Brain microvascular endothelial cell (primary cell): ENCODE measurements at regions not wholly inside any gene's neighbourhood (a gene's known extent, or its start where the extent isn't known, plus 50 kb on each side); places are given as distances from the start of the nearest gene placed in this dataset.

Experiments
- DNase-seq: peaks from one replicate; pipeline ENCODE4 v3.0.0-alpha.2; 2020
- H3K27ac ChIP-seq: fragments of 250-450 bp; sonication (Bioruptor Pico); 2 replicates; pipeline ENCODE4 v1.5.1; 2020; ENCODE audit warnings: mild to moderate bottlenecking, moderate library complexity
- H3K27me3 ChIP-seq: fragments of 250-450 bp; sonication (Bioruptor Pico); replicated peaks from 2 replicates; pipeline ENCODE4 v1.5.1; 2020; ENCODE audit warnings: mild to moderate bottlenecking
- H3K36me3 ChIP-seq: fragments of 250-450 bp; sonication (Bioruptor Pico); replicated peaks from 2 replicates; pipeline ENCODE4 v1.5.1; 2020; ENCODE audit warnings: mild to moderate bottlenecking
- H3K4me3 ChIP-seq: 2 replicates; pipeline ENCODE4 v1.5.1; 2011; ENCODE audit warnings: low read depth, mild to moderate bottlenecking, control low read depth, low read length, moderate library complexity
- CTCF ChIP-seq: IDR thresholded peaks from 2 replicates; pipeline ENCODE4 v1.5.1; 2011; ENCODE audit warnings: low read depth, mild to moderate bottlenecking, moderate library complexity, low read length, control low read depth, inconsistent platforms; ENCODE audit errors: missing control alignments
- in situ Hi-C: cut with HindIII; loops from 2 replicates; pipeline ENCODE4 v1.10.0; 2017; ENCODE audit warnings: low sequenced_read_pairs, low pct_ligation_motif_present

DNA sequence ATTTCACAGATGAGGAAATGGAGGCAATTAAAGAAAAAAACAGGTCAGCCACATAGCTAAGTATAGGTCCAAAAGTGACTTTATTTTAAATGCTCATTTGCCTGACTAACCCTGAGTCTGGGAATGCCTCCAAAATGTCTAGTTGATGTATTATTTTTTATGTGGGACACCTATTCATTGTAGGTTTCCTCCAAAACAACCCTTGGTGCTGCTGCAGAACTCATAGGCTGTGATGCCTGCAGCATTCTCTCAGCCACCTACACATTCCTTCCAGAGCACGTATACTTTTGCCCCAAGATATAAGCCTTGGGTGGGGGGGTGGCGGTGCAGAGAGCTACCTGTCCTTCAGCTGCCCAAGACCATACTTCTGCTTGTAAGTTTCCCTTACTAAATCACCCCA, 77.4 kb downstream of the MSX2 start:
- H3K27me3 ChIP-seq = no peaks in the 10 kb centered on the region

GRCh38 chr5:174800435-174800834, 76.1 kb downstream of the MSX2 start:
- Histone ChIP-seq H3K36me3 (no peaks in the 10 kb centered on the region), H3K27me3 (no peaks in the 10 kb centered on the region), H3K27ac (no peak overlapping the region), H3K4me3 (no peak overlapping the region)
- DNase-seq = no peak
- in situ Hi-C loops = no loop called here
- TF ChIP-seq CTCF = no peak

More for the DNA sequence above, 77.4 kb downstream of the MSX2 start:
- in situ Hi-C loops = no loop called here
- TF ChIP-seq CTCF = no peak
- no peak overlapping the region for H3K4me3 ChIP-seq
- no peak overlapping the region for H3K27ac ChIP-seq
- H3K36me3 ChIP-seq = no peaks in the 10 kb centered on the region
- no peak for DNase-seq

- H3K4me3 ChIP-seq = no peak overlapping the region
- no peak for DNase-seq
- in situ Hi-C loops = no loop called here
- H3K27me3 ChIP-seq = no peaks in the 10 kb centered on the region
- H3K27ac ChIP-seq = no peak overlapping the region
- H3K36me3 ChIP-seq = no peaks in the 10 kb centered on the region
- no peak for TF ChIP-seq CTCF
These were observed 74.7 kb downstream of the MSX2 start for GRCh38 chr5:174799121-174799520.

- no peak for TF ChIP-seq CTCF
- no peak overlapping the region for H3K27ac ChIP-seq
- no peak overlapping the region for H3K4me3 ChIP-seq
- no peaks in the 10 kb centered on the region for H3K27me3 ChIP-seq
- DNase-seq = no peak
- in situ Hi-C loops = no loop called here
- H3K36me3 ChIP-seq = no peaks in the 10 kb centered on the region
These were observed 74.2 kb downstream of the MSX2 start for GRCh38 chr5:174798551-174798951.

GRCh38 chr5:174796711-174797192, 72.4 kb downstream of the MSX2 start:
- no peaks in the 10 kb centered on the region for H3K27me3 ChIP-seq
- TF ChIP-seq CTCF = no peak
- DNase-seq = no peak
- no peak overlapping the region for H3K4me3 ChIP-seq
- in situ Hi-C loops = no loop called here
- H3K36me3 ChIP-seq = no peaks in the 10 kb centered on the region
- no peak overlapping the region for H3K27ac ChIP-seq

DNA sequence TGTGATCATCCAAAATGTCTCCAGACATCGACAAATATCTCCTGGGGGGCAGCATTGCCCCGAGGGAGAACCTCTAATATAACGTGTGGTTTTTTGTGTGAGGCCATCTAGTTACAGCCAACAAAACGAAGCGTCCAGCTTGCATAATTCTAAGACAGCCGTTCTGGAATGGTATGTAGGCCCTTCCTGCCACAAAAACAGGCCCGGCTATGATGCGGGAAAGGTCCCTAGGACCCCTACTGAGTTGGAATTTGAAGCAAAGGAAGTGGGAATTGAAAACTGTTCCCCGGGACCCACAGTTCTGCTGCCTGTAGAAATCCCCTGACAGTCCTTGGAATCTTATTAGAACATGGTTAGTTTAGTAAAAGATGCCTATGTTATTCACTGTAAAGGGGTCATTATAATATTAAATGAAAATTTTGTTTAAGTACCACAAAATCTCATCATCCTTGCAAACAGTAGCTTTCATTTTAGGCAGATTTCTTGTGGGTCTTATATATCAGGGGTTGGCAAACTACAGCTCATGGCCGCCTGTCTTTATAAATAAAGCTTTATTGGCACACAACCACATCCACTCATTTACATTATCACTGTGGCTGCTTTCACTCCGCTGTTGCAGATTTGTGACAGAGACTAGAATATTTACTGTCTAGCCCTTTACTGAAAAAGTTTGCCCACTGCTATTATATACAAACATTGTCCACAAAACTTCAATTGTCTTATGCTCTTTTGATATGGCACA, 70.7 kb downstream of the MSX2 start:
- no peaks in the 10 kb centered on the region for H3K36me3 ChIP-seq
- in situ Hi-C loops = no loop called here
- no peak overlapping the region for H3K27ac ChIP-seq
- peak; percentile 45 for DNase-seq
- no peak for TF ChIP-seq CTCF
- H3K4me3 ChIP-seq = no peak overlapping the region
- no peaks in the 10 kb centered on the region for H3K27me3 ChIP-seq
